PC-3 (cell line): ENCODE measurements at regions not wholly inside any gene's neighbourhood (a gene's known extent, or its start where the extent isn't known, plus 50 kb on each side); places are given as distances from the start of the nearest gene placed in this dataset.

Experiments
- CTCF ChIP-seq: fragments of 300-600 bp; sonication (generic); conservative IDR thresholded peaks from 2 replicates; pipeline ENCODE4 v1.5.1; 2017; ENCODE audit warnings: antibody characterized with exemption, low read depth, mild to moderate bottlenecking, low read length
- EZH2phosphoT487 ChIP-seq: fragments of 300-600 bp; sonication (generic); IDR thresholded peaks from 2 replicates; pipeline ENCODE4 v1.6.1; 2018; ENCODE audit warnings: mild to moderate bottlenecking, antibody characterized with exemption, low read length, borderline replicate concordance

- TF ChIP-seq CTCF (no peak), EZH2phosphoT487 (no peak)
These were observed 225.8 kb upstream of the FAM3C start for GRCh38 chr7:121621937-121622336.
